ENCODE measurements at regions not wholly inside any gene's neighbourhood (a gene's known extent, or its start where the extent isn't known, plus 50 kb on each side); places are given as distances from the start of the nearest gene placed in this dataset.

DNA sequence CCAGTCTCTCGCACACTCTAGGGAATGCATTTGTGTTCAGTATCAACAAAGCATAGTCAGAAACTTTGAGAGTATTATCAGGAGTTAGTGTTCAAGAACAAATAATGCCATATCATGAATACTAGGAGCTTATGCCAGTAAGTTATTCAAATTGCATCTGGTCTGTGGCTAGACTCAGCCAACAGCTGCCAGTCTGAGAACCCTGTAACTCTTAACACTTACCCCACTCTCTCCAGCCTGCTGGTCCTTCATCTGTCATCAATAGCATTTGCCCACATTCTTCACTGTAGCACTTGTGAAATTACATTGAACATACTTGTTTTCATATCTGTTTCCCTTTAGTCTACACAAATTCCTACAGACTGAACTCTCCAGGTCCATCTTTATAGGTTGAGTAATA is 1157.5 kb upstream of the RAG2 start:
- Histone ChIP-seq H3K18ac (ENCODE audit: insufficient read length, low read depth, low read length) (no peak overlapping the region), H3K79me1 (ENCODE audit: insufficient read depth, low read depth, low read length, poor library complexity, severe bottlenecking) (no peaks in the 10 kb centered on the region), H2BK120ac (ENCODE audit: low read depth, low read length, poor library complexity, severe bottlenecking) (no peak overlapping the region), H2AFZ (ENCODE audit: low read length) (no peak overlapping the region), H3K4me1 (ENCODE audit: insufficient read depth, low read length) (no peaks in the 10 kb centered on the region), H3K9ac (ENCODE audit: extremely low read depth, insufficient read length, low read length) (no peak overlapping the region), H2BK15ac (ENCODE audit: low read depth, low read length) (no peak overlapping the region), H4K91ac (ENCODE audit: insufficient read length, low read depth, low read length) (no peak overlapping the region), H3K9me3 (ENCODE audit: control insufficient read depth, low read depth, low read length) (no peaks in the 10 kb centered on the region), H4K8ac (replicated peaks; ENCODE audit: insufficient read length, low read depth, low read length) (no peak overlapping the region), H3K27ac (ENCODE audit: insufficient read length, low read depth, low read length) (no peak overlapping the region), H3K14ac (ENCODE audit: insufficient read depth, low read length) (no peak overlapping the region), H2BK20ac (ENCODE audit: low read depth, low read length, poor library complexity, severe bottlenecking) (no peak overlapping the region), H3K4ac (ENCODE audit: low read depth, low read length) (no peak overlapping the region), H3K79me2 (ENCODE audit: insufficient read depth, low read length) (no peaks in the 10 kb centered on the region), H3K56ac (ENCODE audit: insufficient read length, low read depth, low read length) (no peak overlapping the region), H4K5ac (ENCODE audit: insufficient read length, low read depth, low read length) (no peak overlapping the region), H2BK12ac (ENCODE audit: insufficient read length, low read depth, low read length) (no peak overlapping the region), H3K27me3 (ENCODE audit: insufficient read depth, low read length) (no peaks in the 10 kb centered on the region), H3T11ph (ENCODE audit: low read length) (no peak overlapping the region), H2BK5ac (ENCODE audit: insufficient read length, low read length) (no peak overlapping the region), H2AK5ac (ENCODE audit: insufficient read length, low read length) (no peak overlapping the region), H3K23me2 (ENCODE audit: insufficient read length, low read depth, low read length, poor library complexity, severe bottlenecking) (no peaks in the 10 kb centered on the region), H3K4me2 (ENCODE audit: insufficient read depth, insufficient read length, low read length) (no peak overlapping the region), H4K20me1 (ENCODE audit: control insufficient read depth, insufficient read depth, insufficient read length) (no peaks in the 10 kb centered on the region), H3K23ac (ENCODE audit: insufficient read length, low read depth, low read length) (no peak overlapping the region)
- H3K36me3 Mint-ChIP-seq (ENCODE audit: insufficient read depth in 1 of 3, low read depth in 3 of 3): peaks cover 0 to 4% (median 0%) of the 10 kb centered on the region in 3 experiments; a peak in 1 of 7 replicates
- H3K4me3 Mint-ChIP-seq: no peak overlapping the region
- no peak for DNase-seq
- no CpG with 5 or more reads among the region's 1 CpG for WGBS (ENCODE audit: extremely low coverage, insufficient read length, low lambda C conversion rate)
- peaks cover 2 to 3% of the 10 kb centered on the region in 2 experiments; a peak in 2 of 5 replicates for H3K9me3 Mint-ChIP-seq
- no peak overlapping the region for H3K27ac Mint-ChIP-seq
- no peaks in the 10 kb centered on the region for H3K27me3 Mint-ChIP-seq (ENCODE audit: low read depth)
- no peaks in the 10 kb centered on the region for H3K4me1 Mint-ChIP-seq
- TF ChIP-seq, protein P1, sequence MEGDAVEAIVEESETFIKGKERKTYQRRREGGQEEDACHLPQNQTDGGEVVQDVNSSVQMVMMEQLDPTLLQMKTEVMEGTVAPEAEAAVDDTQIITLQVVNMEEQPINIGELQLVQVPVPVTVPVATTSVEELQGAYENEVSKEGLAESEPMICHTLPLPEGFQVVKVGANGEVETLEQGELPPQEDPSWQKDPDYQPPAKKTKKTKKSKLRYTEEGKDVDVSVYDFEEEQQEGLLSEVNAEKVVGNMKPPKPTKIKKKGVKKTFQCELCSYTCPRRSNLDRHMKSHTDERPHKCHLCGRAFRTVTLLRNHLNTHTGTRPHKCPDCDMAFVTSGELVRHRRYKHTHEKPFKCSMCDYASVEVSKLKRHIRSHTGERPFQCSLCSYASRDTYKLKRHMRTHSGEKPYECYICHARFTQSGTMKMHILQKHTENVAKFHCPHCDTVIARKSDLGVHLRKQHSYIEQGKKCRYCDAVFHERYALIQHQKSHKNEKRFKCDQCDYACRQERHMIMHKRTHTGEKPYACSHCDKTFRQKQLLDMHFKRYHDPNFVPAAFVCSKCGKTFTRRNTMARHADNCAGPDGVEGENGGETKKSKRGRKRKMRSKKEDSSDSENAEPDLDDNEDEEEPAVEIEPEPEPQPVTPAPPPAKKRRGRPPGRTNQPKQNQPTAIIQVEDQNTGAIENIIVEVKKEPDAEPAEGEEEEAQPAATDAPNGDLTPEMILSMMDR (conservative IDR thresholded peaks at IDR 0.05): no peak
